Neural progenitor cell (in vitro differentiated cells): ENCODE measurements at regions not wholly inside any gene's neighbourhood (a gene's known extent, or its start where the extent isn't known, plus 50 kb on each side); places are given as distances from the start of the nearest gene placed in this dataset.

Source experiments
- DNase-seq: peaks from one replicate; pipeline ENCODE4 v3.0.0-alpha.2; 2016; ENCODE audit warnings: low spot score
- H2AFZ ChIP-seq: fragments of 200-600 bp; sonication (generic); replicated peaks from 2 replicates; pipeline ENCODE4 v1.6.1; 2016; ENCODE audit warnings: antibody characterized with exemption
- H3F3A ChIP-seq: fragments of 200-600 bp; sonication (generic); 2 replicates; pipeline ENCODE4 v1.6.1; 2016; ENCODE audit warnings: antibody characterized with exemption, low read depth
- H3K27ac ChIP-seq: fragments of 200-600 bp; sonication (generic); 2 replicates; pipeline ENCODE4 v1.5.1; 2016; ENCODE audit warnings: mild to moderate bottlenecking
- H3K27me3 ChIP-seq: fragments of 200-600 bp; sonication (generic); 2 replicates; pipeline ENCODE4 v1.6.1; 2016; ENCODE audit warnings: mild to moderate bottlenecking, moderate library complexity
- H3K36me3 ChIP-seq: fragments of 200-600 bp; sonication (generic); 2 replicates; pipeline ENCODE4 v1.5.1; 2016
- H3K4me1 ChIP-seq: fragments of 200-600 bp; sonication (generic); 2 replicates; pipeline ENCODE4 v1.6.1; 2016; ENCODE audit warnings: mixed run types
- H3K4me2 ChIP-seq: fragments of 200-600 bp; sonication (generic); 2 replicates; pipeline ENCODE4 v1.6.1; 2016
- H3K4me3 ChIP-seq: fragments of 200-600 bp; sonication (generic); 2 replicates; pipeline ENCODE4 v1.5.1; 2016
- H3K79me2 ChIP-seq: fragments of 200-600 bp; sonication (generic); 2 replicates; pipeline ENCODE4 v1.6.1; 2016; ENCODE audit warnings: low read depth
- H3K9ac ChIP-seq: fragments of 200-600 bp; sonication (generic); 2 replicates; pipeline ENCODE4 v1.6.1; 2016
- H3K9me3 ChIP-seq: fragments of 200-600 bp; sonication (generic); 2 replicates; pipeline ENCODE4 v1.5.1; 2016; ENCODE audit warnings: low read depth
- H4K20me1 ChIP-seq: fragments of 200-600 bp; sonication (generic); 2 replicates; pipeline ENCODE4 v1.6.1; 2016; ENCODE audit warnings: low read depth
- H3K27ac Mint-ChIP-seq: 3 replicates; pipeline ENCODE4 v1.8.0; 2021; ENCODE audit warnings: mixed read lengths
- H3K27me3 Mint-ChIP-seq: 2 replicates; pipeline ENCODE4 v1.8.0; 2022; ENCODE audit warnings: low read depth, mild to moderate bottlenecking, inconsistent platforms, moderate library complexity, mixed read lengths; ENCODE audit not compliant: insufficient read depth
- H3K36me3 Mint-ChIP-seq: 3 replicates; pipeline ENCODE4 v1.8.0; 2021; ENCODE audit warnings: mixed read lengths
- H3K4me1 Mint-ChIP-seq: 3 replicates; pipeline ENCODE4 v1.8.0; 2021; ENCODE audit warnings: mixed read lengths
- H3K4me3 Mint-ChIP-seq: 3 replicates; pipeline ENCODE4 v1.8.0; 2021; ENCODE audit warnings: mild to moderate bottlenecking, moderate library complexity, mixed read lengths
- H3K9me3 Mint-ChIP-seq: 3 replicates; pipeline ENCODE4 v1.8.0; 2020; ENCODE audit warnings: mixed read lengths
- EZH2 ChIP-seq: fragments of 200-600 bp; sonication (generic); IDR thresholded peaks from 2 replicates; pipeline ENCODE4 v1.6.1; 2017; ENCODE audit warnings: antibody characterized with exemption, mild to moderate bottlenecking, moderate library complexity
- EZH2phosphoT487 ChIP-seq: fragments of 200-600 bp; sonication (generic); IDR thresholded peaks from 2 replicates; pipeline ENCODE4 v1.6.1; 2017; ENCODE audit warnings: antibody characterized with exemption
- TF ChIP-seq, protein P1 (sequence below): fragments of 200-600 bp; sonication (generic); IDR thresholded peaks from 2 replicates; pipeline ENCODE4 v1.5.1; 2017; ENCODE audit warnings: antibody characterized with exemption, mild to moderate bottlenecking

GRCh38 chr6:79426625-79427278 lies 110.5 kb downstream of the LCA5 start:
- no peak for DNase-seq
- Histone ChIP-seq H3K4me3 (no peak overlapping the region), H4K20me1 (no peaks in the 10 kb centered on the region), H3K9ac (no peak overlapping the region), H3K27ac (no peak overlapping the region), H3F3A (no peaks in the 10 kb centered on the region), H3K27me3 (no peaks in the 10 kb centered on the region), H3K4me2 (no peak overlapping the region), H3K36me3 (no peaks in the 10 kb centered on the region), H3K4me1 (no peaks in the 10 kb centered on the region), H2AFZ (no peak overlapping the region), H3K79me2 (no peaks in the 10 kb centered on the region), H3K9me3 (no peaks in the 10 kb centered on the region)
- Mint-ChIP-seq H3K27me3 (peaks cover 6% of the 10 kb centered on the region), H3K9me3 (no peaks in the 10 kb centered on the region), H3K36me3 (no peaks in the 10 kb centered on the region), H3K4me1 (no peaks in the 10 kb centered on the region), H3K27ac (no peak overlapping the region), H3K4me3 (no peak overlapping the region)
- TF ChIP-seq EZH2: no peak
- TF ChIP-seq EZH2phosphoT487: no peak
- TF ChIP-seq, protein P1, sequence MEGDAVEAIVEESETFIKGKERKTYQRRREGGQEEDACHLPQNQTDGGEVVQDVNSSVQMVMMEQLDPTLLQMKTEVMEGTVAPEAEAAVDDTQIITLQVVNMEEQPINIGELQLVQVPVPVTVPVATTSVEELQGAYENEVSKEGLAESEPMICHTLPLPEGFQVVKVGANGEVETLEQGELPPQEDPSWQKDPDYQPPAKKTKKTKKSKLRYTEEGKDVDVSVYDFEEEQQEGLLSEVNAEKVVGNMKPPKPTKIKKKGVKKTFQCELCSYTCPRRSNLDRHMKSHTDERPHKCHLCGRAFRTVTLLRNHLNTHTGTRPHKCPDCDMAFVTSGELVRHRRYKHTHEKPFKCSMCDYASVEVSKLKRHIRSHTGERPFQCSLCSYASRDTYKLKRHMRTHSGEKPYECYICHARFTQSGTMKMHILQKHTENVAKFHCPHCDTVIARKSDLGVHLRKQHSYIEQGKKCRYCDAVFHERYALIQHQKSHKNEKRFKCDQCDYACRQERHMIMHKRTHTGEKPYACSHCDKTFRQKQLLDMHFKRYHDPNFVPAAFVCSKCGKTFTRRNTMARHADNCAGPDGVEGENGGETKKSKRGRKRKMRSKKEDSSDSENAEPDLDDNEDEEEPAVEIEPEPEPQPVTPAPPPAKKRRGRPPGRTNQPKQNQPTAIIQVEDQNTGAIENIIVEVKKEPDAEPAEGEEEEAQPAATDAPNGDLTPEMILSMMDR: no peak

DNA sequence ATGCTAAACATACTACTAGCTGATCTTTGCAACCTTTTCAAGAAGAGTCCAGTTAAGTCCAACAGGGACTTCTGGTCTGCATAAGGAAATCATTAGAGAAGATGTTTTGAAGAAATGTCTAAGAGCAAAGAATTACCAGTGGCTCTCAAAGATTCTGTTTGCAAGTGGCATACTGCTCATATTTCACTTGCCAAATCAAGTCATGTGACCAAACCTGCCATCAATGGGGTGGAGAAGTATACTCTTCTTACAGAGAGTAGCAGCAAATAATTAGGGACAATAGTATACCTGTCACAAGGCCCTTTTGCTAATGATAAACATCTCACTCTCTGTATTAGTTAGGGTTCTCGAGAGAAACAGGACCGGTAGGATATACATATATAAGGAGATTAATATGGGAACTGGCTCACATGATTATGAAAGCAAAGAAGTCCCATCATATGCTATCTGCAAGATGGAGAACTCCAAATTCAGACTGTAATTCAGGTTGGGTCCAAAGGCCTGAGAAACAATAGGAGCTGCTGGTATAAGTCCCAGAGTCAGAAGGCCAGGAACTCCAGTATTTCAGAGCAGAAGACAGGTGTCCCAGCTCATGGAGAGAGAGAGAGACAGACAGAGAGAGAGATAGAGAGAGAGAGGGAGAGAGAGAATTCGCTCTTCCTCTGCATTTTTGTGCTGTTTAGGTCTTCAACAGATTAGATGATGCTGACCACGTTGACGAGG lies 111.5 kb downstream of the LCA5 start:
- Histone ChIP-seq H3K4me2 (no peak overlapping the region), H3K4me3 (no peak overlapping the region), H3K36me3 (no peaks in the 10 kb centered on the region), H3K9me3 (no peaks in the 10 kb centered on the region), H3K27ac (no peak overlapping the region), H2AFZ (no peak overlapping the region), H3F3A (no peaks in the 10 kb centered on the region), H3K9ac (no peak overlapping the region), H3K27me3 (no peaks in the 10 kb centered on the region), H3K79me2 (no peaks in the 10 kb centered on the region), H3K4me1 (no peaks in the 10 kb centered on the region), H4K20me1 (no peaks in the 10 kb centered on the region)
- no peak for DNase-seq
- no peaks in the 10 kb centered on the region for H3K9me3 Mint-ChIP-seq
- no peaks in the 10 kb centered on the region for H3K4me1 Mint-ChIP-seq
- TF ChIP-seq, protein P1: no peak
- TF ChIP-seq EZH2phosphoT487 (no peak), EZH2 (no peak)
- no peaks in the 10 kb centered on the region for H3K36me3 Mint-ChIP-seq
- H3K27ac Mint-ChIP-seq: no peak overlapping the region
- H3K27me3 Mint-ChIP-seq: peaks cover 4% of the 10 kb centered on the region
- H3K4me3 Mint-ChIP-seq: no peak overlapping the region

DNA sequence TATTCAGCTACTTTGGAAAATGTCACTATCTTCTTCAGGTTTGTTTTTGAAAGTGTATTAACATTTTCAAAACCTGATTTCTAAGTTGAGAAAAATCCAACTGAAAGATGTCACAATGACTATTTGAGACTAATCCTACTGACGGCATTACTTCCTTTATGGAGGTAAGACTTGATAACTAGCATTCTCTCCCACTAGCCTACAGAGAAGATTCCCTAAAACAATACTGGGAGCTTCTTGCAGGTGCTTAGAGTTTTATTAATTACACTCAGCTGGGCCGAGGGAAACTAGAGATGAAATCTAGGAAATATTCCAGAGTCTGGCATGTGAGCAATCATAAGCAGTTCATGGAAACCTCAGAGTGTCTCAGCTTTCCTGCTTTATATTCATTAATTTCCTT lies 114.0 kb downstream of the LCA5 start:
- Histone ChIP-seq H3K27me3 (no peaks in the 10 kb centered on the region), H4K20me1 (no peaks in the 10 kb centered on the region), H3K9me3 (no peaks in the 10 kb centered on the region), H3F3A (no peaks in the 10 kb centered on the region), H3K4me3 (no peak overlapping the region), H3K9ac (no peak overlapping the region), H3K36me3 (no peaks in the 10 kb centered on the region), H2AFZ (no peak overlapping the region), H3K4me2 (no peak overlapping the region), H3K27ac (no peak overlapping the region), H3K79me2 (no peaks in the 10 kb centered on the region), H3K4me1 (no peaks in the 10 kb centered on the region)
- Mint-ChIP-seq H3K4me3 (no peak overlapping the region), H3K27ac (no peak overlapping the region), H3K27me3 (peaks cover 2% of the 10 kb centered on the region), H3K9me3 (no peaks in the 10 kb centered on the region), H3K36me3 (no peaks in the 10 kb centered on the region), H3K4me1 (no peaks in the 10 kb centered on the region)
- TF ChIP-seq, protein P1: no peak
- DNase-seq: no peak
